Activated B cell treated with CpG ODN at 0.5 μM for 24 hours (primary cell): ENCODE measurements at regions not wholly inside any gene's neighbourhood (a gene's known extent, or its start where the extent isn't known, plus 50 kb on each side); places are given as distances from the start of the nearest gene placed in this dataset.

ENCODE experiments used
- ATAC-seq: fragments of 200-7000 bp; cut with Tn5 transposase; one replicate; pipeline ENCODE4 v1.10.0; 2021; ENCODE audit warnings: low read depth, mild to moderate bottlenecking, moderate library complexity
- CTCF ChIA-PET: fragments of 350-600 bp; sonication (Branson Sonifier 250); formaldehyde crosslinking; loops from one replicate; lab custom pipeline; 2021; ENCODE audit warnings: antibody characterized with exemption; lab: Charles Lee
- POLR2A ChIA-PET: fragments of 350-600 bp; sonication (Branson Sonifier 250); formaldehyde crosslinking; loops from one replicate; lab custom pipeline; 2021; ENCODE audit warnings: antibody characterized with exemption; lab: Charles Lee
- DNase-seq: peaks from one replicate; pipeline ENCODE4 v3.0.0; 2022
- H3K27ac Mint-ChIP-seq: one replicate; pipeline ENCODE4 v1.8.0; 2020; ENCODE audit warnings: mixed read lengths
- H3K27me3 Mint-ChIP-seq: one replicate; pipeline ENCODE4 v1.8.0; 2021; ENCODE audit warnings: mixed read lengths
- H3K36me3 Mint-ChIP-seq: one replicate; pipeline ENCODE4 v1.8.0; 2021; ENCODE audit warnings: low read depth, mixed read lengths
- H3K4me1 Mint-ChIP-seq: one replicate; pipeline ENCODE4 v1.8.0; 2021; ENCODE audit warnings: mixed read lengths
- H3K4me3 Mint-ChIP-seq: one replicate; pipeline ENCODE4 v1.8.0; 2020; ENCODE audit warnings: mild to moderate bottlenecking, mixed read lengths
- H3K9me3 Mint-ChIP-seq: one replicate; pipeline ENCODE4 v1.8.0; 2020; ENCODE audit warnings: mixed read lengths
- intact Hi-C: fragments of 100-400 bp; cut with micrococcal nuclease; formaldehyde crosslinking; loops from one replicate; pipeline ENCODE4 v1.15.1; 2024
- TF ChIP-seq, protein P1 (sequence below): fragments of 200-600 bp; IDR thresholded peaks from one replicate; pipeline ENCODE4 v1.8.0; 2022; ENCODE audit warnings: antibody characterized with exemption, mild to moderate bottlenecking

DNA sequence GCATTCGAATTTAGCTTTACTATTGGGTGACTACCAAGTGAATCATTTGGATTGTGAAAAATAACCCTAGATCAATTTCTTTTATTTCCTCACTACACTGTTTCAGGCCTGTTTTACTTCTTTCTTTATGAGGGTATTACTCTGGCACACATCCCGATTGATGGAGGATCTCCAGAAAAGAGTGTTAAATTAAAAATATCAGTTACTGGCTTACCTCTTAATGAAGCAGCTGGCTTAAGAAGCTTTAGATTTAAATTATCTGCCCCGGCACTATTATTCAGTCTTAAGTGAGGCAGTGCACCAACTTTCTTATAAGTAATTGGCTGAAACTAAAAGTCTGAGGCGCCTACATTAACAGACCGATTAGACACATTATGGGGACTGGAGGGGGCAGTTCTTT is 1097.4 kb downstream of the TTLL7 start:
- no peaks in the 10 kb centered on the region for H3K4me1 Mint-ChIP-seq
- no peaks in the 10 kb centered on the region for H3K27me3 Mint-ChIP-seq
- no peak for ATAC-seq
- H3K9me3 Mint-ChIP-seq: no peaks in the 10 kb centered on the region
- DNase-seq: no peak
- POLR2A ChIA-PET: no interaction called here
- H3K36me3 Mint-ChIP-seq: no peaks in the 10 kb centered on the region
- TF ChIP-seq, protein P1, sequence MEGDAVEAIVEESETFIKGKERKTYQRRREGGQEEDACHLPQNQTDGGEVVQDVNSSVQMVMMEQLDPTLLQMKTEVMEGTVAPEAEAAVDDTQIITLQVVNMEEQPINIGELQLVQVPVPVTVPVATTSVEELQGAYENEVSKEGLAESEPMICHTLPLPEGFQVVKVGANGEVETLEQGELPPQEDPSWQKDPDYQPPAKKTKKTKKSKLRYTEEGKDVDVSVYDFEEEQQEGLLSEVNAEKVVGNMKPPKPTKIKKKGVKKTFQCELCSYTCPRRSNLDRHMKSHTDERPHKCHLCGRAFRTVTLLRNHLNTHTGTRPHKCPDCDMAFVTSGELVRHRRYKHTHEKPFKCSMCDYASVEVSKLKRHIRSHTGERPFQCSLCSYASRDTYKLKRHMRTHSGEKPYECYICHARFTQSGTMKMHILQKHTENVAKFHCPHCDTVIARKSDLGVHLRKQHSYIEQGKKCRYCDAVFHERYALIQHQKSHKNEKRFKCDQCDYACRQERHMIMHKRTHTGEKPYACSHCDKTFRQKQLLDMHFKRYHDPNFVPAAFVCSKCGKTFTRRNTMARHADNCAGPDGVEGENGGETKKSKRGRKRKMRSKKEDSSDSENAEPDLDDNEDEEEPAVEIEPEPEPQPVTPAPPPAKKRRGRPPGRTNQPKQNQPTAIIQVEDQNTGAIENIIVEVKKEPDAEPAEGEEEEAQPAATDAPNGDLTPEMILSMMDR: no peak
- CTCF ChIA-PET: interaction anchor here (0.5 kb wide), 1 partner anchor 958 kb away, joined by 3 read pairs; no protein-coding TSS in a partner anchor
- no peak overlapping the region for H3K27ac Mint-ChIP-seq
- intact Hi-C loops: no loop called here
- H3K4me3 Mint-ChIP-seq: no peak overlapping the region

DNA sequence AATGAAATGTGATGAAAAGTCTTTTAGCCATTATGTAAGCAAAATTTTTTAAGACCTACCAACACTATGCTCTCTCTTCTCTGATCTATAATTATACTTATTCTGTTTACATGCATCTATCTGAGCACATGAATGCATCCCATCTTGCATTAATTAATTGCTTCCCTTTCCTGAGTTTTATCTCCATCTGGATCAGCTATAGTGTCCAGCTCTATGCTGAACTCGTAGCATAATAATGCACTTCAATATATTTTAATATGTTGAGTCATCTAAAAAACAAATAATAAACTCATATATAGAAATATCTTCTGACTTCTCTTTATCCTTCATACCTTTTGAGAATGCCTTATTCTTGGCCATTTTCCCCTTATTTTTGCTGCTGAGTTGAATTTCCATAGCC is 1097.8 kb downstream of the TTLL7 start:
- TF ChIP-seq, protein P1: no peak
- no peak for ATAC-seq
- no peak for DNase-seq
- H3K27me3 Mint-ChIP-seq: no peaks in the 10 kb centered on the region
- POLR2A ChIA-PET: no interaction called here
- H3K9me3 Mint-ChIP-seq: no peaks in the 10 kb centered on the region
- no peaks in the 10 kb centered on the region for H3K4me1 Mint-ChIP-seq
- no peak overlapping the region for H3K4me3 Mint-ChIP-seq
- CTCF ChIA-PET: interaction anchor here (0.5 kb wide), 1 partner anchor 958 kb away, joined by 3 read pairs; no protein-coding TSS in a partner anchor
- no peak overlapping the region for H3K27ac Mint-ChIP-seq
- intact Hi-C loops: no loop called here
- no peaks in the 10 kb centered on the region for H3K36me3 Mint-ChIP-seq

DNA sequence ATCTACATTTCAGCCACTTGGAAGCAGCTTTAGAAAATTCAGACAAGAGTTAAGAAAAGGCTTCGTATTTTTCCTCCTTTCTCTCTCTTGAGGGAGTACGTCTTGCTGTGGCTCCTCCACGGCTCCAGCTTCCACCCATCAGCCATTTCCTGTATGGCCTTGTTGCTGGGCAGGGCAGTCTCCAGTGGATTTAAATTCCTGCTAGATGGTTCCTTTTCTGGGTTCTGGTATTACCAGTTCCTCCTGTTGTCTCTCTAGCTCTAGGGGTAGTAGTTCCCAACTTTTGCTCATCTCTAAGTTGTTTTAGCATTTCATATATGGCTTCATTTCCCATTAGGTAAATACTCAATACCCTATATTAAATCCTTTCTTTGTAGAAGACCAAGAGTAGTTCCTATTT is 1098.3 kb downstream of the ADGRL2 start:
- Mint-ChIP-seq H3K27me3 (no peaks in the 10 kb centered on the region), H3K4me1 (no peaks in the 10 kb centered on the region), H3K36me3 (no peaks in the 10 kb centered on the region), H3K4me3 (no peak overlapping the region), H3K9me3 (no peaks in the 10 kb centered on the region), H3K27ac (no peak overlapping the region)
- CTCF ChIA-PET: no interaction called here
- ATAC-seq: no peak
- POLR2A ChIA-PET: no interaction called here
- TF ChIP-seq, protein P1: no peak
- intact Hi-C loops: no loop called here
- DNase-seq: no peak

DNA sequence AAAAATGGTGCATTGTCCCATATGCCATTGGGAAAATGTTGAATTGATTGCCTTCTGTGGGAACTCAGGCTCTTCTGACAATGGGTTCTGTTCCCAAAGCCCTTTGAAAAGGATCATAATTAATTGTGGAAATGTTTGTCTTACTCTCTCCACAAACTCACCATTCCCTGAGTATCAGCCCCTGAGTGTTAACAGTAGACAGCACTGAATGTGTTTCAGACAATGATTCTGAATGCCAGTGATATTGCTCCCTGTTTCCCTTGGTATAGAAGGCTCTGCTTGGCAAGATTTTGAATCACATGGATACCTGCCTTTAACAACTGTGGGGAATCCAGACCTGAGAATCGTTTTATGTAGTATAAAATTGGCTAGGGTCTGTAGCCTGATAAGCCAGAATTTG is 1096.8 kb downstream of the ADGRL2 start:
- ChIA-PET POLR2A (no interaction called here), CTCF (no interaction called here)
- TF ChIP-seq, protein P1: no peak
- Mint-ChIP-seq H3K4me1 (no peaks in the 10 kb centered on the region), H3K4me3 (no peak overlapping the region), H3K27me3 (no peaks in the 10 kb centered on the region), H3K9me3 (no peaks in the 10 kb centered on the region), H3K36me3 (no peaks in the 10 kb centered on the region), H3K27ac (no peak overlapping the region)
- DNase-seq (no peak), ATAC-seq (no peak)
- intact Hi-C loops: no loop called here

DNA sequence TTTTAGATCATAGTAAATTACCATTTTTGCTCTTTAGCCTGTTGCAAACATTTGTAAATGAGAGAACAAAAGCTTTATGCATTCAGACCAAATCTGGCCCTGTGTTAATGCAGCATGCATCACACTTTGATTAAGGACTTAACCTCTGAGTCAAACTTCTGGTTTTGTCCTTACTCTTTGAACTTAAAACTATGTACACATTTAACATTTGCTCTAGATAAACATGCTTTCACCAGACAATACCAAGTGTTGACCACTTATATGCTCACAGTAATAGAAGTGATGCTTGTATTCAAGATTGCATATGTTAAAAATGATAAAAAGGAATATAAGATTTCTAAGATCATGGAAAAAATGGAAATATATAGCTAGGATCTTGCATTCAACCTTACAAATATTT is 1095.3 kb downstream of the ADGRL2 start:
- no peak overlapping the region for H3K4me3 Mint-ChIP-seq
- ATAC-seq: no peak
- TF ChIP-seq, protein P1: no peak
- no peaks in the 10 kb centered on the region for H3K4me1 Mint-ChIP-seq
- no peaks in the 10 kb centered on the region for H3K36me3 Mint-ChIP-seq
- intact Hi-C loops: no loop called here
- H3K27ac Mint-ChIP-seq: no peak overlapping the region
- DNase-seq: no peak
- H3K9me3 Mint-ChIP-seq: no peaks in the 10 kb centered on the region
- POLR2A ChIA-PET: no interaction called here
- H3K27me3 Mint-ChIP-seq: no peaks in the 10 kb centered on the region
- CTCF ChIA-PET: no interaction called here
